NCI-H1417 treated with DMSO at 0.1 percent for 48 hours (cell line): ENCODE measurements at regions not wholly inside any gene's neighbourhood (a gene's known extent, or its start where the extent isn't known, plus 50 kb on each side); places are given as distances from the start of the nearest gene placed in this dataset.

Experiments used
- DNase-seq: peaks from one replicate; lab custom pipeline; 2025; lab: John Stamatoyannopoulos, UW

DNA sequence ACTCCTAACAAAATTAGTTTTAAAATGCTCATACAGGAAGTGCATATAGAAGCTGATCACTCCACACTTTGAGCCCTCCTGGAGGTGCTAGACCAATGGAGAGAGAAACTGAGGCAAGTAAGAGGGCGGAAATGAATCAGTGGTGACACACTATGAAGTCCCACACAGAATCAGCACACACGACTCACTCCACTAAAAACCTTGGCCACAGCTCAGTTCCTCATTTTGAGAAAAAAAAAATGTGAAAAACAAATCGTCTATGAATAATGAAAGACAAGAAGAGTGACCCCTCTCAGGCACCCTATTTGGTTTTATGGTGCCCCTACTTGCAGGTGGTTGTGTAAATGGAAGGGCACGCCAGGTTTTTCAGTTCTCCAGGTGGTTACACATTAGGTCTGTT, 675.1 kb upstream of the BRINP3 start:
- DNase-seq = no peak

DNA sequence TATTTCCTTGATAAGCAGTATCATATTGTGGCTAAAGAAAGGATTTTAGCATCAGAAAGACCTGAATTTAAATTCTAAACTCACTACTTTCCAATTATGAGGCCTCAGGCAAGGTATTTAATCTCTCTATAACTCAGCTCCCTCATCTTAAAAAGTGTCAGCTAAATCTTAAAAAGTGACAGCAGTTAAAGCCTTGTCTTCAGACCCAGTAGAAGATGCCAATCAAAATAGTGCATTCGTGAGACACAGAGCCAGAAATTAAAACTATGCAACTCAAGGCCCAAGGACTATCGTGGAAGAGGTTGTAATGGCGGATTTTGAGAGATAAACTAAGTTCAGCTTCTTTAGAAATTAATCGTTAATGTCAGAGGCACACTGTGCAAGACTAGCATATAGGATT, 677.5 kb upstream of the BRINP3 start:
- DNase-seq = no peak

DNA sequence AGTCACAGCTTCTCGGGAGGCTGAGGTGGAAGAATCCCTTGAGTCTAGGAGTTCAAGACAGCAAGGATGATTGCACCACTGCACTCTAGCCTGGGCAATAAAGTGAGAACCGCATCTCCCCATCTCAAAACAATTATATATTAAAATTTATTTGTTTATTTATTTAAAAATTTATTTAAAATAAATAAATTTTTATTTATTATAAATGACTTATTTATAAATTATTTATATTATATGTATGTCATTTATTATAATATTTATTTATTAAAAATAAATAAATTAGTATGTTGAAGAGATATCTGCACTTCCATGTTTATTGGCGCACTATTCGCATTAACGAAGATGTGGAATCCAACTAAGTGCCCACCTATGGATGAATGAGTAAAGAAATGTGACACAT, 683.2 kb upstream of the BRINP3 start:
- DNase-seq = no peak

DNA sequence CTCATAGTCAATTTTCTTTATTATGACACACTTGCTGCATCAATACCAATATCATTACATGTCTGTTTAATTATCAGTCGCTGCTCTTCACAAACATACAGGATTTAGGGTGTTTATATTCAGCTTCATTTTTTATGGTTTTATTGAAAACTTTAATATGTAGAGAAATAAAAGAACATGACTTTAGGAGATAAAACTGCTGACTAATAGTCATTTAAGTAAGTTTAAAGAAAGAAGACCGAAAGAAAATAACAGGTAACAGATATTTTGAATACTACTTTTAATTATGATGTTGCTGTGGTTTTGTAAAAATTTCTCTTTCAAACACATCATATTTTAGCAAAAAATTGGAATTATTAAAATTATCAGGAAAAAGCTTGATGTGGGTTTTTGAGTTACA, 685.1 kb upstream of the BRINP3 start:
- DNase-seq = no peak

DNA sequence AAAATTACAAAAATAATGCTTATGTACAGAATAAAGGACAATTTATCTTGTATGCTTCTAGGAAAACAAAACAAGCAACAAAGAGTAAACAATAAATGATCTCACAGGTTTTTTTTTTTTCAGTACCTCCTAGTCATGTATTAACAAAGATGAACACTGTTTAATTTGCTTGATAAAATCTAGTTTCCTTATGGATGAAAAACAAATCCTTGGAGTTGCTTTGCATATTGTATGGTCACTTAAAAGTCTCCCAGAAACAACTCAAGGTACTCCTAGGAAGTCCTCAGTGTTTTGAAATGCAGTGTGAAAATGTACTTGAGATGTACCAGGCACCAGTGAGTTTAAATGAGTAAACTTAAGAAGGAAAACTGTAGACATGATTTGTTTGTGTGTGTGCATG, 686.0 kb upstream of the BRINP3 start:
- DNase-seq = no peak

DNA sequence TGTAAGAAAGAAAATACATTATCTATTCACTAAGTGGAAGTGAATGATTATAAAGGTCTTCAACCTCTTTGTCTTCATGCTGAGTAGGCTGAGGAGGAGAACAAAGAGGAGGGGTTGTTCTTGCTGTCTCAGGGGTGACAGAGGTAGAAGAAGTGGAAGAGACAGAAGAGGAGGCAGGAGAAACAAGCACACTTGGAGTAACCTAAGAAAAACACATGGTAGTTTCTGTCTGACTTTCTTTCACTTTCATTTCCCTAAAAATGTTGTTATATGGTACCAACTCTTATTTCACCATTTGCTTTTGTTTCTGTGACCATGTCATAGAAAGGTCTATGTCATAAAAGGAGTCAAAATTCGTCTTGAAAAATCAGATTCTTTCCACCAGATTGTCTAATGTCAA, 696.6 kb upstream of the BRINP3 start:
- DNase-seq = no peak

DNA sequence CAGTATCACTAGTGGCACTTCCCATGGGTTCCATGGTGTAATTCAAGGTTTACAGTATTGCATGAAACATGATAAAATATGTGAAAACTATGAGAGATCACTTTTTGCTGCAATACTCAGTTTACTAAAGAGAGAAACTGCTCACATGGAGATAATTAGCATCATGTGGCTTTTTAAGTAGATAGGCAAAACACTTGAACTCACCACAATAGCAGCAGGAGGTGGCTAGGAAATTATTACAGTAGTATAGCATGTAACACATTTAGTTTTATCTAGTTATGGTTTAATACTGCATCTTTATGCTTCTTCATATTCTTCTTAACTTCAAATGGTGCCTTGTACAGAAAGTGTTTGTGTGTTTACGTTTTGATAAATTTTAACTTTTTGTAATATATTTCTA, 698.5 kb upstream of the BRINP3 start:
- no peak for DNase-seq

DNA sequence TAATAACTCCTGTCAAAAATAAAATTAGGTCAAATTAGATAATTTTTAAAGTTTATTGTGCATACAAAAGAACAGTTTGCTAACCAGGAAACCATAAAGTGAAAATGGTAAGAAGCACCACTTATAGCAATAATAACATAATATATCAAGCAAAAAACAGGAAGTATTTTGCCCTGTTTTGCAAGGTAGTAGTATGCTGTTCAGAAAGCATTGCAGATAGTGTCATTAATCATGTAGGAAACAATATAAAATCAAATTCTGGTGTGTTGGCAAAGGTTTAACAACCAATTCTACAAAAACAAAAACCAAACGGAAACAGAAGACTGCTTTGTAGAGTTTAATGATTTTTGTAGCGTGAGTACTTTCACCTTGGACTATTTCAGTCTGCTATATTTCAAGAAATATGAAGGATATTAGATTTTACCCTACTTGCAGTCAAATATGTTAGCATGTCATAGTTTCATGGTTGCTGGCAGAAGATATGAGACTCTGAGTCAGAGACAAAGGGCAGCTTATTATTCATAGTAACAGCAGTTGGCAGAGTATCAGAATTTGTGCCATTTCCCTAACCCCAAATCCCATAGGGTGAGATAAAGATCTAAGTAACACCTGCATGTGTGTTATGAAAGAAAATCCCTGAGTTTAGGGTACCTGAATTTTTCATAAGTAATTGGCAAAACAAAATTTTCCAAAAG, 729.0 kb upstream of the BRINP3 start:
- no peak for DNase-seq

DNA sequence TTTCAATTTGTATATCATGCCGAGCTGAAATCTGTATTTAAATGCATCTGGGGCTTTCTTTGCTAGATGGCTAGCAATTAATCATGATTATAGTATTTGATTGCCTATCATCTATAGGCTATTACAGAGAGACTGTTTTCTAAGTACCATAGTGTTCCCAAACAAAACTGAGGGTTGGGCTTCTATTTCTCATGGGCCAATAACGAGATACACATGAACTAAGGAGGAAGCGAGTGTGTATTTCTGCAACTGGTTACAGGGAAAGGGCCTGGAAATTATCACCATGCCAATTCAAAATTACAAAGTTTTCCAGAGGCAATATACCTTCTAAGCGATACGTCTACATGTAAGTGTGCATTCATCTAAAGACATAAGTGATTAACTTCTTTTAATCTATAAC, 744.5 kb upstream of the BRINP3 start:
- peak; percentile 4 for DNase-seq

DNA sequence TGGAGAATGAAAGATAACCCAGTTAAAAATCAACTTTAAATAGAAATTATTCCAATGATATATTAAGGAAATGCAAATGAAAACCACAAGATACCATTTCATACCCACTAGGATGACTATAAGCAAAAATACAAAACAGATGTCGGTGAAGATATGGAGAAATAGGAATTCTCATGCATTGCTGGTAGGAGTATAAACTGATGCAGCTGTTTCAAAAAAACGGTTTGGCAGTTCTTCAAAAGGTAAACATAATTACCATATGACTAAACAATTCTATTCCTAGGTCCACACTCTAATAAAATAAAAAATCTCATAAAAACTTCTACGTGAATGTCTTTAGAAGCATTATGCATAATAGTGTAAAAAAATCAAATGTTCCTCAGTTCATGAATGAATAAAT, 763.3 kb upstream of the BRINP3 start:
- DNase-seq = no peak

DNA sequence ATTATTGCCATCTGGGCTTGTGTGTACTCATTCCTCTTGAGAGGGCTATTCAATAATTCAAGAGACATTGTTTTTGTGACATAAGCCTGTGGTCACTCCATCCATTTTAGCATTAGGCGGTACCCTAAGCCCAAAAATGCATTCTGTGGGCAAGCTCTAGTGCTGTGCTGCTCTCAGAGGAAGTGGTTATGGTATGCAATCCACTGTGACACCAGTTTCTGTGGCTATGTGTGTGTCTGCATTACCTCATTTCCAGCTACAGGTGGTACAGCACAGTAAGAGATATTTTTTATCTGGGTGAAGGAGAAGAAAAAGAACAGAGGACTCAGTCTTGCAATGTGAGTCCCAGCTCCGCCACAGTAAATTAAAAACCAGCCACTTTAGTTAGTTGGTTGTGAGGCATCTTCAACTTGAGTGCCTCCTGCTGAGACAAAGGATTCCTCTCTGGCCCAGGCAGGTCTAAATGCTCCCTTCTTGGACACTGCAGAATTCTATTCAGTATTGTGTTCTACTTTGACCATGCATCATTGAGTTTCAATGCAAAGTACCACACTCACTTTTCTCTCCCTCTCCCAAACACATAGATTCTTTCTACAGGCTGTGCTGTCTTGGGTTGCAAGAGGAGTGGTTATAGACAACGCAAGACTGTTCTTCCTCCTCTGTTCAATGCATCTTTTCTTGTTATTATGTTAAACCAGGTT, 777.8 kb upstream of the BRINP3 start:
- no peak for DNase-seq

DNA sequence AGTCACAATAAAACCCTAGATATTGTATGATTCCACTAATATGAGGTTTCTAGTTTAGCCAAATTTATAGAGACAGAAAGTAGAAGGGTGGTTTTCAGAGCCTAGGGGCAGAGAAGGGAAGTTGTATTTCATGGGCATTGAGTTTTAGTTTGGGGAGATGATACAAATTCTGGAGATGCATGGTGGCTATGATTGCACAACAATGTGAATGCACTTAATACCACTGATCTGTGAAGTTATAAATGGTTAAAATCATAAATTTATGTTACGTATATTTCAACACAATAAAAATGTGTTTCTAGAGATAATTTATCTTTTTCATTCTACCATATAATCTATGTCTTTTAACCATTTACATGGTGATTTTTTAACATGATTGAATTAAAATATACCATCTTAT, 779.3 kb upstream of the BRINP3 start:
- DNase-seq = no peak

DNA sequence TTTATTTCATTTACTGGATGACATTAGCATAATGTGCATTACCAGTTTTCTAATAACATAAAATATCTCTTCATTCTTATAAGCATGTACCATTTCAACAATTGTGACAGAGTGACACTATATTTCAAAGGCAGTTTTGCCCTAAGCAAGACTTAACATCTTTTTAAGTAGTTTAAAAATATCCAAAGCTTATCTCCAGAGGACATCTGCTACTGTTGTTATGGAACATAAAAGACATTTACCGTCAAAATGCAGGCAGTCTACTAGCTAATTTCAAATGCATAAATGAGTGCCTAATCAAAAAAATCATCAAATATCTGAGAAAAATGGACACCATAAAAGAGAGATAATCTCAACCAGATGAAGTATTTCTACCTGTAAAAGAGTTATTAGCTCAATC, 782.4 kb upstream of the BRINP3 start:
- no peak for DNase-seq

DNA sequence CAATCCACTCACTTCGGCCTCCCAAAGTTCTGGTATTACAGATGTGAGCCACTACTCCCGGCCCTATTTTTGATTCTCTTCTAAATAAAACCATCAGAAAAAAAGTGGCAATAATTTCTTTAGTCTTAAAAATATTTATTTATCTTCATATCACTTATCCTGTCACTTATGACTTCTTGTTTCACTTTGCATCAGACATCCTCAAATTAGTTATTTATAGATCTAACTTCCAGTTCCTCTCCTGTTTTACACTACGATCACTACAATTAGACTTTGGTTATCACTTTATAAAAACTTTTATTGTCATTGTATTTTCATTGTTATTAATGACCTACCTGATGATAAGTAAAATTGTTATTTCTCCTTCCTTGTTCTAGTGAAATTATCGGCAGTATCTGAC, 783.4 kb upstream of the BRINP3 start:
- DNase-seq = no peak

DNA sequence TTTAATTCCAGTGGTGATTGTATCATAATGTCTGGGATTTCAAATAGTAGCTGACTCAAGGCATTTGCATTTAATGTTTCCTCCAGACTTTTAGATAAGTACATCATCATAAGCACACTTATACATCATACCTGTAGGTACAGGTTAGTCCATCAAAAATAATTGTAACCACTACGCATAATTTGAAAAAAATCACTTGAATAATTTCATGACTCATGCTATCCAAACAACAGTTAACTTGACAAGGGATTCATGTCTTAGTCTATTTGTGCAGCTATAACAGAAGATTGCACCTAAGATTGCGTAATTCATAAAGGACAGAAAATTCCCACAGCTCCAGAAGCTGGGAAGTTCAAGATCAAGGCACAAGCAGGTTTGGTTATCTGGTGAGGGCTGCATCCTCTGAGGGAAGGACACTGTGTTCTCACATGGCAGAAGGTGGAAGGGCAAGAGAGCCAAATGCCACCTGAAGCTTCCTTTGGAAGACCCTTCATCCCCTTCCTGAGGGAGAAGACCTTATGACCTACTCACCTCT, 801.7 kb upstream of the BRINP3 start:
- DNase-seq = no peak

DNA sequence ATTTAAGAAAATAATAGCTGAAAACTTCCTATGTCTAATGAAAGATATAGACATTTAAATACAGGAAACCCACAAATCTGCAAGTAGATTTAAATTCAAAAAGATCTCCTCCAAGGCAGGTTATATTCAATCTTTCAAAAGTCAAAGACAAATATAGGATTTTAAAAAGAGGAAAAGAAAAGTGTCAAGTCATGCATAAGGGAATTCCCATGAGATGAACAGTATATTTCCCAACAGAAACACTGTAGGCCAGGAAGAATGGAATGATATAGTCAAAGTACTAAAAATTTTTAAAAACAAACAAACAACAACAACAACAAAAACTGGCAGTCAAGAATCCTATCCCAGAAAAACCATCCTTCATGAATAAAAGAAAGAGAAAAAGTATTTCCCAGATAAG, 806.5 kb upstream of the BRINP3 start:
- no peak for DNase-seq

DNA sequence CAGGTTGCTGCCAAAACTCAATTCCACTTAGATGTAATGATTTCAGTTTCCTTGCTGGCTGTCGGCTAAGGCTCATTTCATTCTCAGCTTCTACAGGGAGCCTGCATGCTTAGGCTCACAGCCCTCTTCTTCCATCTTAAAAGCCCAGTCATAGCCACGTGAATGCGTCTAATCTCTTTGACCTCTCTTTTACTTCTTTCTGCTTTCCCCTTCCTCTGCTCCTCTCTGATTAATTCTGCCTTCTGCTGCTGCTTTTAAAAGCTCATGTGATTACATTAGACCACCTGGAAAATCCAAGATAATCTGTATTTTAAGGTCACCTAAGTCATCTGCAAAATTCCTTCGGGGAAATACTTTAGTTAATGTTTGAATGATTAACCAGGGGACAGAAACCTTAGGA, 812.8 kb upstream of the BRINP3 start:
- DNase-seq = no peak

DNA sequence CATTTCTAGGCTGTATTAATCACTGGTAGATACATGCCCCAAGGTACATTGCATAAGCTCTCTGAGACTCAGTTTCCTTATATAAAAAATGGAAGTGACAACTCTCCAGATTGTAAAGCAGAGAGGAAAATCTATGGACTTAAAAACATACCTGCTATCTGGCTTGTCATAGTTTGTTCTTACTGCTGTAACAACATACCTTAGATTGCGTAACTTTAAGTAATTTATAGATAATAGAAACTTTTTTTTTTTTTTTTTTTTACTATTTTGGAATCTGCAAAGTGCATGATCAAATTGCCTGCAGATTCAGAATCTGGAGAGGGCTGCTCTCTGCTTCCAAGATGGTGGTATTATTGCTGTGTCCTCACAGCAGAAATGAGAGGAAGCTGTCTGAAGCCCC, 827.7 kb upstream of the BRINP3 start:
- DNase-seq = no peak

DNA sequence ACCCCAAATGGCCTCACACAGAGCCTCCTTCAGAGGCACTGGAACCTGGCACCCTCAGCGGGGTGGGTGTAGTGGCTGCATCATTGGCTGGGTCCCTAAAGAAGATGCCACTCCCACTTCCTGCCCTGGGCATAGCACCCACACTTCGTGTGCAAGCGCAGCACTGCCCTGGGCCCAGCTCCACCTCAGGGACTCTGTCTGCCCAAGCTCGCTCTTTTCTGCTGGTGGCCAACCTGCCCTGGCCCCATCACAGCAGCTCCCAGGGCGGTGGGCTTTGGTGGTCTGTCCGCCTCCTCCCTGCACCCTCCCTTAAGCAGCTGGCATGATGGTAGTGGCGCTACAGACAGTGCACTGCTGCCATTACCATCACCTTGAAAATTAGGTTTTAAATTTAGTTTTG, 829.3 kb upstream of the BRINP3 start:
- DNase-seq = no peak

DNA sequence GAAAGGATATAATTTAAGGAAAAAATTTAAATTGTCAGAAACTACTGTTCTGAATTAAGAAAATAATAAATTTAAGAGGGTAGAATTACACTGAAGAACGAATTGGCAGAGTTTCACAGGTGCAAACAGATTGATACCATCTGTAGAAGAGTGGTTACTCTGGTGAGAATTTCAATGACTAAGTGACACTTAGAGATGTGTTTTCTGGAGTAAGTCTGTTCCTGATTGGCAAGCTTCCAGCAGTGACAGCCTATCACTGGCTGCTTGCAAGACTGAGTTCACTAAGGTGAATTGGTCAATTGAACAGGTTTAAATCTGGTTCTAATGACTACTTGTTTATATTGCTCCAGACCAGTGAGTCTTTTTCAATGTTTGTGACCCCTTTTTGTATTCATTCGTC, 838.2 kb upstream of the RGS18 start:
- DNase-seq = no peak

DNA sequence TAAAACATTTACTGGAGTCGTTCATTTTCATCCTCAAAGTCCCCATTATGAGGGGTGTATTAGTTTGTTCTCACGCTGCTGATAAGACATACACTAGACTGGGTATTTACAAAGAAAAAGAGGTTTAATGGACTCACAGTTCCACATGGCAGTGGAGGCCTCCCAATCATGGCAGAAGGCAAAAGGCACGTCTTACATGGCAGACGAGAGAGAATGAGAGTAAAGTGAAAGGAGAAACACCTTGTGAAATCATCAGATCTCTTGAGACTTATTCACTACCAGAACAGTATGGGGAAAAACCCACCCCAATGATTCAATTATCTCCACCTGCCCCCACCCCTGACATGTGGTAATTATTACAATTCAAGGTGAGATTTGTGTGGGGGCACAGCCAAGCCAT, 830.4 kb upstream of the RGS18 start:
- no peak for DNase-seq

DNA sequence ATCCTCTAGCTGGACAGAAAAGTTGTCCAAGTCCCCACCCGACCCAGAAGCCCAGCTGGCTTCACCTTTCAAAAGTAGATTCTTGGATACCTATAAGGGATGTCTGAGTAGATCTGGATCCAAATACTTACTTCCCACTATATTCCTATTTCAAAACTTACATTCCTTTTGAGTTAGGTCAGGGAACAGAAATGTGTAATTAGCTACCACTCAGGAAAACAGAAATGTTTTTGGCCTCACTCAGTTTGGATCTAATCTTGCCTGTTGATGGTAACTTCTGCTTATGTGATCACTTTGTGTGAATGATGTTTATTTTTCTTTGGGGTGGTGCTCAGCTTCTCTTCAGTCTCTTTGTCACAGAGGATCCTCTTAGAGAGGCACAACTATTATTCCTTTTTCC, 814.4 kb upstream of the RGS18 start:
- no peak for DNase-seq

DNA sequence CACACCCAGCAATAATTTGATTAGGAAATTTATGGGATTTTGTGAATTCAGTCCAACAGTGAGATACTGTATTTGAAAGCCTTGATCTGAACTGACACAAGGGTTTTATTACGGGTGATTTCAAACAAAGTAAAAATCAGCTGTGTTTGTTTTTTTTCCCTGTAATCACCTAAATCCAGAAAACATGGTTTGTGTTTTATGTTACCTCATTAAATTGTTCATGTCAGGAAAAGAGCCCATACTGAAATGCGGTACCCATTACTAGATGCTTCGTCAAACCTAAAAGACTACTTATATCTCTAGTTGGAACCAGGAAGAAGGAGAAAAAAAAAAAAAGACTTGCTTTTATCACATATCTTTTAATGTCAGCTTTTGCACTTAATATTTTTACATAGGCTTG, 811.9 kb upstream of the RGS18 start:
- DNase-seq = no peak

DNA sequence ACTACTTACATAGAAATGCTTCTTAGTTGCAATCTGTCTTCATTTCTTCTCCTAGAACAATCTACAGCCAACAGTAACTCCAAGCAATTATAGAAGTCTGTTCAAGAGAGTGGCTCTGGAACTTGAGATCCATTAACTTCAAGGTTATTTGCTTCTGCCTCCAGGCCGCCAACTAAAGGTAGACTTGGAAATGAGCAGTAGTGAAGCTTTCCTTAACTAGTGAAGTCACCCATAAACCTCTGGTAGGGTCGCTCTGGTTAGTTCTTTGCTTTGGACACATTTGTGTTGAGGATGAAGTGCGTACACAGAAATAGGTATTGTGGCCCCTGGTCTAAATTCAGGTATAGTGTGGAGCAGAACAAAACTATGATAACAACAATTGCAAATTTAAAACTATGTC, 809.9 kb upstream of the RGS18 start:
- DNase-seq = no peak
